BJ (cell line): ENCODE measurements at regions not wholly inside any gene's neighbourhood (a gene's known extent, or its start where the extent isn't known, plus 50 kb on each side); places are given as distances from the start of the nearest gene placed in this dataset.

Experiments used
- CTCF ChIA-PET: fragments of 350-600 bp; formaldehyde crosslinking; extraction: SDS; loops from one replicate; lab custom pipeline; 2021; ENCODE audit warnings: antibody characterized with exemption, inconsistent platforms; lab: Yijun Ruan, JAX
- POLR2A ChIA-PET: fragments of 300-600 bp; sonication (Branson Sonifier 250); formaldehyde crosslinking; extraction: SDS; loops from one replicate; lab custom pipeline; 2021; ENCODE audit warnings: antibody characterized with exemption; lab: Charles Lee
- DNase-seq: peaks from one replicate; pipeline ENCODE4 v3.0.0-alpha.2; 2011; ENCODE audit warnings: low read depth
- H3K27me3 ChIP-seq: 2 replicates; pipeline ENCODE4 v1.6.0; 2011; ENCODE audit warnings: low read length; ENCODE audit not compliant: control insufficient read depth, insufficient read depth
- H3K36me3 ChIP-seq: 2 replicates; pipeline ENCODE4 v1.5.1; 2011; ENCODE audit warnings: low read length; ENCODE audit not compliant: control insufficient read depth, insufficient read depth
- H3K4me3 ChIP-seq: 2 replicates; pipeline ENCODE4 v1.5.1; 2011; ENCODE audit warnings: low read depth, mild to moderate bottlenecking, control low read depth, low read length
- TF ChIP-seq, protein P1 (sequence below): IDR thresholded peaks from 2 replicates; pipeline ENCODE4 v1.5.1; 2011; ENCODE audit warnings: low read depth, mild to moderate bottlenecking, control low read depth, inconsistent platforms, low read length, moderate library complexity; ENCODE audit not compliant: insufficient read depth

- TF ChIP-seq, protein P1, sequence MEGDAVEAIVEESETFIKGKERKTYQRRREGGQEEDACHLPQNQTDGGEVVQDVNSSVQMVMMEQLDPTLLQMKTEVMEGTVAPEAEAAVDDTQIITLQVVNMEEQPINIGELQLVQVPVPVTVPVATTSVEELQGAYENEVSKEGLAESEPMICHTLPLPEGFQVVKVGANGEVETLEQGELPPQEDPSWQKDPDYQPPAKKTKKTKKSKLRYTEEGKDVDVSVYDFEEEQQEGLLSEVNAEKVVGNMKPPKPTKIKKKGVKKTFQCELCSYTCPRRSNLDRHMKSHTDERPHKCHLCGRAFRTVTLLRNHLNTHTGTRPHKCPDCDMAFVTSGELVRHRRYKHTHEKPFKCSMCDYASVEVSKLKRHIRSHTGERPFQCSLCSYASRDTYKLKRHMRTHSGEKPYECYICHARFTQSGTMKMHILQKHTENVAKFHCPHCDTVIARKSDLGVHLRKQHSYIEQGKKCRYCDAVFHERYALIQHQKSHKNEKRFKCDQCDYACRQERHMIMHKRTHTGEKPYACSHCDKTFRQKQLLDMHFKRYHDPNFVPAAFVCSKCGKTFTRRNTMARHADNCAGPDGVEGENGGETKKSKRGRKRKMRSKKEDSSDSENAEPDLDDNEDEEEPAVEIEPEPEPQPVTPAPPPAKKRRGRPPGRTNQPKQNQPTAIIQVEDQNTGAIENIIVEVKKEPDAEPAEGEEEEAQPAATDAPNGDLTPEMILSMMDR = no peak
- no peaks in the 10 kb centered on the region for H3K27me3 ChIP-seq
- ChIA-PET CTCF (interaction anchor here (1.4 to 6.3 kb wide), 4 partner anchors 37 to 234 kb away, joined by 3 to 53 read pairs (median 4); partner anchors contain the start of gene TNPO1), POLR2A (no interaction called here)
- DNase-seq = no peak
- no peak overlapping the region for H3K4me3 ChIP-seq
- H3K36me3 ChIP-seq = no peaks in the 10 kb centered on the region
Observed at GRCh38 chr5:72608297-72608696, 101.1 kb upstream of the ZNF366 start.

DNA sequence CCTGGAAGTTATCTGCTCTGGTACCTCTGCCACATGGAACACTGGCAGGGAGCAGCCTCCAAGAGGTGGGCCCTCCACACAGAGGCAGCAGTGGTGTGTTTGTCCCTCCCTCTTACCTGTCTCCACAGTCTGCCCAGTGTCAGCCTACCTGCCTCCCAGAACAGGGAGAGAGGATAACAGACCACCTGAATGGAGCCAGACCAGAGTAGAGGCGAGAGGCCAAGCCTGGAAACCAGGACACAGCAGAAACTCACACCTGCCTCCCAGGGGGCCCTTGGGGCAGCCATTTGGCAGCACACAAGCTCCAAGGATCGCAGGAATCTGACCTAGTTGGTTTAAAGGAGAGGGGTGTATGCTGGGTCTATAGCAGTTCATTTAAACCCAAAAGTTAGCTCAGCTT is 100.2 kb upstream of the ZNF366 start:
- CTCF ChIA-PET = interaction anchor here (1.6 to 6.3 kb wide), 2 partner anchors 66 to 211 kb away, joined by 3 to 53 read pairs; partner anchors contain the start of gene TNPO1

DNA sequence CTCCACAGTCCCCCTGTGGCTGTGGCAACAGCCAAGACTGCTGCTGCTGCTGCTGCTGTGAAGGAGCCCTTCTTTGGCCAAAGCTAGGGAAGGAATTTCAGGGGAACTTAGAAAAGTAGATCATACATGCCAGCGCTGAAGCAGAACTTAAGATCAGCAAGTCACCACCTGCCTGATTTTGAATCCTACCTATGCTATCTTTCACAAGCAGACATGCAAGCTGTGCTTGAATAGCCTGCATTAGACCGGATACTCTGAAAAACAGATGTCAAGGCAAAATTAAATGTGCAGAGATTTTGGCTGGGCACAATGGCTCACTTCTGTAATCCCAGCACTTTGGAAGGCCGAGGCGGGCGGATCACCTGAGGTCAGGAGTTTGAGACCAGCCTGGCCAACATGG is 99.3 kb upstream of the ZNF366 start:
- DNase-seq = no peak
- POLR2A ChIA-PET = no interaction called here
- CTCF ChIA-PET = interaction anchor here (1.5 to 1.6 kb wide), 2 partner anchors 67 to 210 kb away, joined by 3 to 4 read pairs; partner anchors contain the start of gene TNPO1

More for the DNA sequence above, 100.2 kb upstream of the ZNF366 start:
- no peaks in the 10 kb centered on the region for H3K27me3 ChIP-seq
- POLR2A ChIA-PET = no interaction called here
- no peaks in the 10 kb centered on the region for H3K36me3 ChIP-seq
- TF ChIP-seq, protein P1 = no peak
- DNase-seq = no peak
- no peak overlapping the region for H3K4me3 ChIP-seq

DNA sequence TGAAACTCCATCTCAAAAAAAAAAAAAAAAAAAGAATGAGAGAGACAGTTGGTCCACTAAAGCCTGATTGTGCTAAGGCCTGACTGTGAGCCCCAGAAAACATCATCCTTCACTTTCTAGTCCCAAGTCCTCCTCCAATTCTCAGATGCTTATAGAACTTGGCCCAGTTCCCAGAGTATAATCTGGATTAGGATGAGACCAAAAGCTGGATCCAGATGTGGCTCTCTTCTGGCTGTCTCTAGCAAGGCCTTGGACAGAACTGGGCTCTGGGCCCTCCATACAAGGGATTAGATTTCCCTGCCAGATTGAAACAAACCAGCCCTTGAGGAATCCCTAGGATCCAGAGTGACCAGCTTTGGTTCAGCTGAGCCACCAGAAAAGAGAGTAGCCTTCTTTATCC is 98.4 kb upstream of the ZNF366 start:
- Histone ChIP-seq H3K27me3 (no peaks in the 10 kb centered on the region), H3K36me3 (no peaks in the 10 kb centered on the region), H3K4me3 (no peak overlapping the region)
- ChIA-PET CTCF (interaction anchor here (1.0 to 1.5 kb wide), 2 partner anchors 16 to 211 kb away, joined by 4 read pairs; partner anchors contain the start of gene TNPO1), POLR2A (no interaction called here)
- TF ChIP-seq, protein P1 = no peak
- DNase-seq = no peak

More for the DNA sequence above, 99.3 kb upstream of the ZNF366 start:
- no peak overlapping the region for H3K4me3 ChIP-seq
- H3K27me3 ChIP-seq = no peaks in the 10 kb centered on the region
- H3K36me3 ChIP-seq = no peaks in the 10 kb centered on the region
- TF ChIP-seq, protein P1 = no peak

- no peaks in the 10 kb centered on the region for H3K36me3 ChIP-seq
- TF ChIP-seq, protein P1 = no peak
- no peak for DNase-seq
- CTCF ChIA-PET = interaction anchor here (1.5 to 1.9 kb wide), 2 partner anchors 212 to 214 kb away, joined by 4 to 6 read pairs; partner anchors contain the start of gene TNPO1
- POLR2A ChIA-PET = no interaction called here
- H3K27me3 ChIP-seq = no peaks in the 10 kb centered on the region
- H3K4me3 ChIP-seq = no peak overlapping the region
Observed at GRCh38 chr5:72604798-72605154, 97.6 kb upstream of the ZNF366 start.
